ENCODE measurements at regions not wholly inside any gene's neighbourhood (a gene's known extent, or its start where the extent isn't known, plus 50 kb on each side); places are given as distances from the start of the nearest gene placed in this dataset.

- no peak for DNase-seq
Observed at GRCh38 chr5:167623354-167623753, 668.1 kb upstream of the WWC1 start.

DNA sequence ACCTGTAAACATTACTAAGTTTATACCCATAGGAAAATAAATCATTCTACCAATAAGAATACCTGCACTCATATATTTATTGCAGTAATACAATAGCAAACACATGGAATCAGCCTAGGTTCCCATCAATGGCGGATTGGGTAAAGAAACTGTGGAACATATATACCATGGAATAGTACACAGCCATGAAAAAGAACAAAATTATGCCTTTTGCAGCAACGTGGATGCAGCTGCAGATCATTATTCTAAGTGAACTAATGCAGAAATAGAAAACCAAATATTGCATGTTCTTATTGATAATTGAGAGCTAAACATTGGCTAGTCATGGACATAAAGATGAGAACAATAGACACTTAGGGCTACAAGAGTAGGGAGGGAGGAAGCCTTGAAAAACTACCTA, 667.4 kb upstream of the WWC1 start:
- DNase-seq = no peak

- DNase-seq = no peak
Observed at GRCh38 chr5:167626341-167627123, 664.9 kb upstream of the WWC1 start.

- DNase-seq = no peak
Observed at GRCh38 chr5:167629634-167630033, 661.8 kb upstream of the WWC1 start.

DNA sequence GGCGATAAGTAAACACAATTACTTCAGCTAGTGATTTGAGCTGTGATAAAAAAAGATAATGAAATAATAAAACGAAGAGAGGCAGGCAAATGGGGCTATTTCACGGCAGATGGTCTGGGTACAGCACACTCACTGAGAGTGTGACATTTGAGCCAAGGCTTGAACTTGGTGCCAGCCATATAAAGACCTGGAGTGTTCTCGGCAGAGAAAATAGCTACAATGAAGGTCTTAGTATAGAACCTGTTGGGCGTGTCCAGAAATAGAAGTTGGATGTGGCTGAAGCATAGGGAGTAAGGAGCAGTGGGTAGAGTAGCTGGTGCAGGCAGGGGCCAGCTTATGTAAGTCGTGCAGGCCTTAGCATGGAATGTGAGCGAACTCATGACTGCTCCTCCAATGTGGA, 660.3 kb upstream of the WWC1 start:
- no peak for DNase-seq

DNA sequence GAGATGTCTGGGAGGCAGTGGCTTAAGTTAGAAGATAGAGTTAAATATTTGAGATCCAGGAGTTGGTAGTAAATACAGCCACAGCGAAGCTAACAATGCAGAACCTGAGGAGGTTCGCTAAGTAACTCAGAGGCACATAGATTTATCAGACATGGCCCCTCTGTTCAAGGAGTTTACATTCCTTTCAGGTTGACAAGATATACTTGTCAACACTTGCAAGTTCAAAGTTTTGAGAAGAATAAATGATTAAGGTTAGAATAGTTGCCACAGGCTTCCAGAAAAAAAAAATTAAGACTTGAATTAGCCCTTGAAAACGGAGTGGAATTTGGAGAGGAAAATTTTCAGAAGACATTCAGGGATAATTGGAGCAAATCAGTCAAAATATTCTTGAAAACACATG, 658.3 kb upstream of the WWC1 start:
- no peak for DNase-seq

- no peak for DNase-seq
Observed at GRCh38 chr5:167633931-167634341, 657.5 kb upstream of the WWC1 start.

- no peak for DNase-seq
Observed at GRCh38 chr5:167634432-167634831, 657.0 kb upstream of the WWC1 start.

DNA sequence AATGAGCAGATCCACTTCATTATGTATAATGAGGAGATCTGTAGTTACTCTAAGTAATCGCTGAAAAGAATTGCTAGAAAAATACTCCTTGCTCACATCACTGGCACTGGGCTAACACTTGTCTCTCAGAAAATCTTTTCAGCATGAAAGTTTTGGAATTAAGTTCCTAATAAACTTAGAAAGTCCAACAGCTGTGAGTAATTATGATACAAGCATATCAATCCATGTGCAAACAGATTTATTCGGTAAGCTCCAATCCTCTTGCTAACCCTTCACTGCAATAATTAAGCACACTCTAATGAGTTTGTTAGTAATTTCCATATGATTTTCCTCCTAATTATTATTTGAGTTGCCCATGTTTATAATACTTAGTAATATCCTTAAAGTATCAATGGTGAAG, 652.6 kb upstream of the WWC1 start:
- DNase-seq = no peak

DNA sequence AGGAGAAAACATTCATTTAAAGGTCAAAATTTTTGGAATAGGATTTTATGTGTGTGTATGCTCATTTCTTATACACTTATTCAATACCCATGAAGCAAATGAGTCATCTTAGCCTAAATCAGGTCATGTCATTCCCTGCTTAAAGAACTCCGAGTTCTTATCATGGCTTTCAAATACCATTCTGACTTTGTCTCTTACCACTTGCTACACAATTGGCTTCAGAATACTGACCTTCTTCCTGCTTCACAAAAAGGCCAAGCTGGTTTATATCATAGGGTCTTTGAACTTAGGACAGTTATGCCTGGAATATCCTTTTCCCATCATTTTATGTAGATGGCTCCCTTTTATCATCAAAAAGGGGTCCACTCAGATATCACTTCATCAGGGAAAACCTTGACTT, 652.2 kb upstream of the WWC1 start:
- no peak for DNase-seq

DNA sequence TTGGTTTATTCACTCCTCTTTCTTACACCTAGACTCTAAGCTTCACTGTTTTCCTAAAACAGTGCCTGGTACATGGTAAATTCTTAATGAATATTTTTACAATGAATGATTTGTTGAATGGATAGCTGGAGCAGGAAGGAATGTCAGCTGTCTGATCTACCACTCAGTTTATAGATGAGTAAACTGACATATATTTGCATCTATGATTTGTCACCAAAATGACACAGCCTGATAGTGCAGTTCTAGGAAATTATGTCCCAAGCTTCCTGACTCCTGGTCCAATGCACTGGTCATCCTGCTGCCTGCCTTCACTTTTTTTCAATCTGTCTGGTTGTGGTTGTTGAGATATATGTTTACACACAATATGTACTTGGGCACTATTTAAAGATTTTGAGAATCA, 651.7 kb upstream of the WWC1 start:
- no peak for DNase-seq

DNA sequence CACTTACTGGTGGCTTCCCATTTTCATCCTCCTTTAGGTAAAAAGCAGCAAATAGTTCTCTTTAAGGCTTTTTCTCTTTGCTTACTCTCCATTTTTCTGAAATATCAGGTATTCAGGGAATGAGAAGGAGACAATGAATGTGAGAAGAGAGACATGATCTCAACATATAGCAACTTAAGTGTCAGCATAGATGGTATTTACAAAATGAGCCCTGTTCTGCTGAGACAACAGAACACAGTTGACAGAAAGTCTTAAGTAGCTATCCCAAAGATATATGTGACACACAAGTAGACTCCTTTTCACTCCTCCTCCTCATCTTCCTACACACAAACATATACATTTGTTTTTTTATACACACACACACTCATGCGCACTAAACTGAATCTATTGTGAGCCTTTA, 649.3 kb upstream of the WWC1 start:
- no peak for DNase-seq

DNA sequence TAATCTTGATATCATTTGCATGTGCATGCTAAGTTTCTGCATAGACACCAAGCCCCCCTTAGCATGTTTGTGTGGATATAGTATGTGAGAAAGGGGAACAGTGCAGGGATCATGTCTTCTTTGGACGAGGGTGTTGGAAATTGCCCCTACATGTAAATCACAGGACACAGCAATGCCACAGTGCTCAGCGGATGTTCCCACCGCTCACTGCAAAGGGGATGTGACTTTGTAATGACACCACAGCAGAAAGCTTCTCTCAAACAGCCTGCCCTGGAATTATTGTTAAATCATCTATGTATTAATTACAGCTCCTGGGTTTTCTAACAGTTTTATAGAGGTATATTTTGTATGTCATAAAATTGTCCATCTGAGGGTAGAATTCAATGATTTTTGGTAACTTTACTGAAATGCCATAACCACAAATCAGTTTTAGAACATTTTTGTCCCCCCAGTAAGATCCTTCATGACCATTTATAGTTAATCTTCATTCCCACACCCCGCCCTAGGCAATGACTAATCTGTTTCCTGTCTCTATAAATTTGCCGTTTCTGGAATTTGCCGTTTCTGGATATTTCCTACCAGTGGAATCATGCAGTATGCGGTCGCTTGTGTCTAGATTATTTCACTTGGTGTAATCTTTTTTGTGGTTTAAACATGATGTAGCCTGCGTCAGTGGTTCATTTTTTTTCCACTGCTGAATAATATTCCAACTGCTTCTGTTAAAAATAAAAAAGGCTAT, 648.5 kb upstream of the WWC1 start:
- DNase-seq = no peak

GRCh38 chr5:167643631-167644280, 647.7 kb upstream of the WWC1 start:
- DNase-seq = no peak

DNA sequence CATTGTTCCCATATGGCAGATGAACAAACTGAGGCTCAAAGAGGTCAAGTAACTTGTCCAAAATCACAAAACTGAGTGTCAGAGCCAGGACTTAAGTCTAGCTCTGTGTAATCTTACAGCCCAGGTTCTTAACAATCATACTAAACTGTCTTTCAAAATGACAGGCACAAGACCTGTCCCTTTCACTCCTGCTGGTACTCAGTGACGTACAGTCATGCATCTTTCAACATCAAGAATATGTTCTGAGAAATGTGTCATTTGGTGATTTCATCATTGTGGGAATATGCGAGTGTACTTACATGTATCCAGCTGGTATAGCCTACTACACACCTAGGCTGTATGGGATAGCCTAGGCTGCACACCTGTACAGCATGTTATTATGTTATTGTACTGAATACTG, 646.8 kb upstream of the WWC1 start:
- DNase-seq = no peak

DNA sequence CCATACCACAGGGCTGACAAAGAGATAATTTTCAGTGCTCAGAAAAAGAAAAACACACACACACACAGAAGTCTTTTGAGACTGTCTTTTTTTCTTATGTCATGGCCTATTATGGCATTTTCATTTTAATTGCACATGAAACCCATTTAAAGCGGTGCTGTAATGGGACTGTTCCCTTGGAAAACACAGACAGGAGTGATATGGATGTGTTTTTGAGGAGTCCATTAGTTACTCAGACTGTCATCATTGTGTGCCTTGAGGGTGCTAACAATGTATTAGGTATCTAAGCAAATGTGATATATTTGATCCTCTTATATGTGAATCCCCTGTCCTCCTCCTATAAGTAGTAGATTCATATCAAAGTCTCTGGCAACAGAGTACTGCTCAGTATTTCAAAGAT, 642.0 kb upstream of the WWC1 start:
- no peak for DNase-seq

GRCh38 chr5:167652690-167653089, 638.8 kb upstream of the WWC1 start:
- DNase-seq = no peak

GRCh38 chr5:167653645-167654106, 637.8 kb upstream of the WWC1 start:
- DNase-seq = no peak

- DNase-seq = no peak
Observed at GRCh38 chr5:167657016-167657415, 634.4 kb upstream of the WWC1 start.

- no peak for DNase-seq
Observed at GRCh38 chr5:167658889-167659288, 632.6 kb upstream of the WWC1 start.

DNA sequence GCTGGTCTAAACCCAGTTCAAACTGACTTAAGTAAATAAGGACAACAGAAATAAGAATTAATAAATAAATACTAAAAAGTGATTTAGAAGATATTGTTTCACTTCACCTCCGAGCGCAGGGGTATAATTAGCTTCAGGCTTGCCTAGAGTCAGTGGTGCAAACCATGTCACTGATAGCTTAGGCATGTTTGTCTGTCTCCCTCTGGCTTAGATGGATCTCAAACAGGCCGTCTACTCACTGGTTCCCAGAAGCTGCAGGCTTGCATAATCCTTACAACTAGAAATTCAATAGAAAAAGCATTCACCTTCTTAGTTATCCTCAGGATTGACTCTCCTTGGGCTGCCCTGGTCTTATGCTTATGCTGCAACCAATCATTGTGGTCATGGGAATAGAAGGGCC, 629.8 kb upstream of the WWC1 start:
- no peak for DNase-seq

DNA sequence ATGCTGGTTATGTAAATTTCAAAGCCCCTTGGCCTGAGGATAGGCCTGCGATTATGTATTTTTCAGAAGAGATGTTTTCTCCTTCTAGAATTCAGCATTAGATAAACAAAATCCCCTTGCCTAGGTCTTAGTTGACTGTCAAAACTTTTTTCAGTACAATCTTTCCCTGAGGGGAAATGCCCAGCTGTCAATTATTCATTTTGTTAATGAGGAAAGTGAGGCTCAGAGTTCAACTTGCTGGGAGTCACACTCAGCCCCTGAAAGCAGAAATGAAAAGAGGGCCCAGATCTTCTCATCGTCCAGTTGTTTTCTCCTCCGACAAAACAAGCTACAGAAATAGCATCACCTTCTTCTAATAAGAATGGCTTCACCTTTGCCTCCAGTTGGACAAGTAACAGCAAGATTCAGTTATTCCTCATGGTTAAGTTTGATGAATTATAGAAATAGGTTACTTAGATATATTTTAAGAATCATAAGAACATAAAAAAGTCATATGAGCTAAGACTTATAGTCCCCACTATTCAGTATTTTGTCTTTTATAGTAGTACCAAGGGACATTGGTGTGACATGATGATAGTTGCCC, 627.1 kb upstream of the WWC1 start:
- no peak for DNase-seq

DNA sequence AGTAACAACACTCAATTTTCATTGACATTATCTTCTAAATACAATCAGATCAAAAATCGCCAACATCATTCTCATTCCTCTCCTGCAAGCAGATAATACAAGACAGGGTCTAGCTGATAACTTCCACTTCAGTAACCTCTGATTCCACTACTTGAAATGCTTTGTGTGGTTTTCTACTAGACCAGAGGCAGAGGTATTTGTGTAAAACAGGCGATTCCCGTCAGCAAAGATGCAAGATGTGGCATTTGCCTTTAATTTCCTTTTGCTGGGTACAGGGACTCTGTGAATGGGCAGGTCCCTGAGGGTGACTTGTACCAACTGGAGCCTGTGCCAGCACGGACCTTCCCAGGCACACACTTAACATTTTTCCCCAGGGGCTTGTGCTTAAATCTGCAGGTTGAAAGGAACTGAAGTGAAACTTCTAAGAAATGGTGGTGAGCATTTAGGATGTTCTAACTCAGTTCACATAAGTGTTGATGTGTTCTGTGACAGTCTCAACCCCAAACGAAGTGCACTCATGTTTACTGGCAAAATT, 625.5 kb upstream of the WWC1 start:
- no peak for DNase-seq

Data from left hindlimb (tissue), 1 donor.